ENCODE measurements at regions not wholly inside any gene's neighbourhood (a gene's known extent, or its start where the extent isn't known, plus 50 kb on each side); places are given as distances from the start of the nearest gene placed in this dataset.

- Histone ChIP-seq H3K4me1 (ENCODE audit: insufficient read depth, low read length, poor library complexity, severe bottlenecking) (peaks cover 4% of the 10 kb centered on the region), H3K27me3 (ENCODE audit: insufficient read depth, low read length, poor library complexity, severe bottlenecking) (peaks cover 14% of the 10 kb centered on the region), H2AFZ (ENCODE audit: low read length) (no peak overlapping the region), H3K4me2 (ENCODE audit: low read depth, low read length, poor library complexity, severe bottlenecking) (peak overlapping the region; percentile 80), H4K20me1 (ENCODE audit: insufficient read depth, low read length, poor library complexity, severe bottlenecking) (peaks cover 10% of the 10 kb centered on the region), H3F3A (ENCODE audit: low read depth) (no peaks in the 10 kb centered on the region), H3K36me3 (ENCODE audit: insufficient read depth, low read length) (no peaks in the 10 kb centered on the region), H3K9ac (ENCODE audit: low read depth, low read length, poor library complexity, severe bottlenecking) (peak overlapping the region; percentile 82), H3K79me2 (ENCODE audit: insufficient read depth, low read length) (peaks cover 51% of the 10 kb centered on the region), H3K9me3 (ENCODE audit: insufficient read depth, low read depth, low read length) (no peaks in the 10 kb centered on the region), H3K9me2 (replicated peaks; ENCODE audit: low read depth, low read length) (no peaks in the 10 kb centered on the region), H3K4me3 (ENCODE audit: low read length, poor library complexity, severe bottlenecking) (peak overlapping the region; percentile 89)
- TF ChIP-seq, protein P1, sequence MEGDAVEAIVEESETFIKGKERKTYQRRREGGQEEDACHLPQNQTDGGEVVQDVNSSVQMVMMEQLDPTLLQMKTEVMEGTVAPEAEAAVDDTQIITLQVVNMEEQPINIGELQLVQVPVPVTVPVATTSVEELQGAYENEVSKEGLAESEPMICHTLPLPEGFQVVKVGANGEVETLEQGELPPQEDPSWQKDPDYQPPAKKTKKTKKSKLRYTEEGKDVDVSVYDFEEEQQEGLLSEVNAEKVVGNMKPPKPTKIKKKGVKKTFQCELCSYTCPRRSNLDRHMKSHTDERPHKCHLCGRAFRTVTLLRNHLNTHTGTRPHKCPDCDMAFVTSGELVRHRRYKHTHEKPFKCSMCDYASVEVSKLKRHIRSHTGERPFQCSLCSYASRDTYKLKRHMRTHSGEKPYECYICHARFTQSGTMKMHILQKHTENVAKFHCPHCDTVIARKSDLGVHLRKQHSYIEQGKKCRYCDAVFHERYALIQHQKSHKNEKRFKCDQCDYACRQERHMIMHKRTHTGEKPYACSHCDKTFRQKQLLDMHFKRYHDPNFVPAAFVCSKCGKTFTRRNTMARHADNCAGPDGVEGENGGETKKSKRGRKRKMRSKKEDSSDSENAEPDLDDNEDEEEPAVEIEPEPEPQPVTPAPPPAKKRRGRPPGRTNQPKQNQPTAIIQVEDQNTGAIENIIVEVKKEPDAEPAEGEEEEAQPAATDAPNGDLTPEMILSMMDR (conservative IDR thresholded peaks at IDR 0.05; ENCODE audit: low read length) = peak; percentile 35
- no peak for TF ChIP-seq EZH2phosphoT487 (IDR thresholded peaks at IDR 0.05; ENCODE audit: borderline replicate concordance)
Measured at GRCh38 chrX:51804741-51805140, 61.5 kb downstream of the GSPT2 start.

GRCh38 chrX:51813886-51814460 lies 70.7 kb downstream of the GSPT2 start:
- Histone ChIP-seq H3K36me3 (ENCODE audit: insufficient read depth, low read length) (no peaks in the 10 kb centered on the region), H3F3A (ENCODE audit: low read depth) (no peaks in the 10 kb centered on the region), H3K4me2 (ENCODE audit: low read depth, low read length, poor library complexity, severe bottlenecking) (no peak overlapping the region), H4K20me1 (ENCODE audit: insufficient read depth, low read length, poor library complexity, severe bottlenecking) (peaks cover 3% of the 10 kb centered on the region), H3K9ac (ENCODE audit: low read depth, low read length, poor library complexity, severe bottlenecking) (no peak overlapping the region), H3K4me1 (ENCODE audit: insufficient read depth, low read length, poor library complexity, severe bottlenecking) (peaks cover 22% of the 10 kb centered on the region), H2AFZ (ENCODE audit: low read length) (no peak overlapping the region), H3K79me2 (ENCODE audit: insufficient read depth, low read length) (peaks cover 74% of the 10 kb centered on the region), H3K27me3 (ENCODE audit: insufficient read depth, low read length, poor library complexity, severe bottlenecking) (no peaks in the 10 kb centered on the region), H3K4me3 (ENCODE audit: low read length, poor library complexity, severe bottlenecking) (no peak overlapping the region), H3K9me2 (replicated peaks; ENCODE audit: low read depth, low read length) (no peaks in the 10 kb centered on the region), H3K9me3 (ENCODE audit: insufficient read depth, low read depth, low read length) (no peaks in the 10 kb centered on the region)
- TF ChIP-seq, protein P1 (conservative IDR thresholded peaks at IDR 0.05; ENCODE audit: low read length) = no peak
- no peak for TF ChIP-seq EZH2phosphoT487 (IDR thresholded peaks at IDR 0.05; ENCODE audit: borderline replicate concordance)

GRCh38 chrX:51824061-51824460 lies 69.4 kb upstream of the MAGED1 start:
- peaks cover 78% of the 10 kb centered on the region for H3K79me2 ChIP-seq (ENCODE audit: insufficient read depth, low read length)
- peaks cover 9% of the 10 kb centered on the region; the same call in 1 of the 2 replicates for H3F3A ChIP-seq (ENCODE audit: low read depth)
- no peaks in the 10 kb centered on the region for H3K36me3 ChIP-seq (ENCODE audit: insufficient read depth, low read length)
- H2AFZ ChIP-seq (ENCODE audit: low read length) = no peak overlapping the region
- peak overlapping the region; percentile 50 for H3K4me3 ChIP-seq (ENCODE audit: low read length, poor library complexity, severe bottlenecking)
- H3K4me2 ChIP-seq (ENCODE audit: low read depth, low read length, poor library complexity, severe bottlenecking) = peak overlapping the region; percentile 73
- H3K9me2 ChIP-seq (replicated peaks; ENCODE audit: low read depth, low read length) = no peaks in the 10 kb centered on the region
- no peaks in the 10 kb centered on the region for H3K27me3 ChIP-seq (ENCODE audit: insufficient read depth, low read length, poor library complexity, severe bottlenecking)
- peak overlapping the region; percentile 60 for H3K9ac ChIP-seq (ENCODE audit: low read depth, low read length, poor library complexity, severe bottlenecking)
- H3K4me1 ChIP-seq (ENCODE audit: insufficient read depth, low read length, poor library complexity, severe bottlenecking) = peaks cover 70% of the 10 kb centered on the region
- no peaks in the 10 kb centered on the region for H3K9me3 ChIP-seq (ENCODE audit: insufficient read depth, low read depth, low read length)
- H4K20me1 ChIP-seq (ENCODE audit: insufficient read depth, low read length, poor library complexity, severe bottlenecking) = no peaks in the 10 kb centered on the region
- no peak for TF ChIP-seq EZH2phosphoT487 (IDR thresholded peaks at IDR 0.05; ENCODE audit: borderline replicate concordance)
- TF ChIP-seq, protein P1 (conservative IDR thresholded peaks at IDR 0.05; ENCODE audit: low read length) = no peak

Data from Loucy (cell line).